HAP-1 (cell line): ENCODE measurements at regions not wholly inside any gene's neighbourhood (a gene's known extent, or its start where the extent isn't known, plus 50 kb on each side); places are given as distances from the start of the nearest gene placed in this dataset.

ENCODE experiments used
- DNase-seq, 2 experiments: peaks; one replicate each; pipeline ENCODE4 v3.0.0-alpha.2; 2016 to 2020; ENCODE audit warnings: low spot score in 2 of 2
- H3K27me3 ChIP-seq: fragments of 250-450 bp; sonication (Bioruptor Pico); 2 replicates; pipeline ENCODE4 v1.5.1; 2020; ENCODE audit warnings: low read depth, mild to moderate bottlenecking, moderate library complexity
- H3K36me3 ChIP-seq: fragments of 250-450 bp; sonication (Bioruptor Pico); replicated peaks from 2 replicates; pipeline ENCODE4 v1.5.1; 2020; ENCODE audit warnings: mild to moderate bottlenecking
- H3K4me1 ChIP-seq: fragments of 250-450 bp; sonication (Bioruptor Pico); 2 replicates; pipeline ENCODE4 v1.5.1; 2020; ENCODE audit warnings: mild to moderate bottlenecking
- H3K4me3 ChIP-seq: fragments of 250-450 bp; sonication (Bioruptor Pico); 2 replicates; pipeline ENCODE4 v1.5.1; 2020; ENCODE audit warnings: mild to moderate bottlenecking, moderate library complexity
- H3K9me3 ChIP-seq: fragments of 250-450 bp; sonication (Bioruptor Pico); 2 replicates; pipeline ENCODE4 v1.5.1; 2020; ENCODE audit warnings: mild to moderate bottlenecking, moderate library complexity
- in situ Hi-C: fragments of 300-500 bp; cut with MboI; formaldehyde crosslinking; loops from 3 replicates; pipeline ENCODE4 v1.14.3; 2020; ENCODE audit warnings: low sequenced_read_pairs, inconsistent platforms, mixed read lengths

DNA sequence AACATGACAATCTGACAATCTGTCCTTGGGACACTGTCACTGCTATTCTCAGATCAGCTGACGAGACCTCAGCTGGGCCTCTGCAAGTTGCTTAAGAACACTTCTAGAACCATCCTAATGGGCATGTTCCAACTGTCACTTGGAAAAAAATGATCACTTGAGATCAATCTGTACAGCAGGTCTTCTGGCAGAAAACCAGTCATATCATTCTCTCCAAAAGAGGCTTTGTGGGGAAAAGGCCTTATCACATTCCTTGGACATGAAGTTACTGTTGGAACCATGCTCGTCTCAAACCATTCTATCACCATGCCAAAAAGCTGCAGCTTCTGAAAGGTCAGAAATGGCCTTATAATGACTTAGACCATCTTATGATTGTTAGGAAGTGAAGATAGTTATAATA is 744.2 kb downstream of the USP25 start:
- H3K9me3 ChIP-seq: no peaks in the 10 kb centered on the region
- H3K4me1 ChIP-seq: no peaks in the 10 kb centered on the region
- H3K27me3 ChIP-seq: no peaks in the 10 kb centered on the region
- in situ Hi-C loops: no loop called here
- no peaks in the 10 kb centered on the region for H3K36me3 ChIP-seq
- H3K4me3 ChIP-seq: no peak overlapping the region
- no peak for DNase-seq

DNA sequence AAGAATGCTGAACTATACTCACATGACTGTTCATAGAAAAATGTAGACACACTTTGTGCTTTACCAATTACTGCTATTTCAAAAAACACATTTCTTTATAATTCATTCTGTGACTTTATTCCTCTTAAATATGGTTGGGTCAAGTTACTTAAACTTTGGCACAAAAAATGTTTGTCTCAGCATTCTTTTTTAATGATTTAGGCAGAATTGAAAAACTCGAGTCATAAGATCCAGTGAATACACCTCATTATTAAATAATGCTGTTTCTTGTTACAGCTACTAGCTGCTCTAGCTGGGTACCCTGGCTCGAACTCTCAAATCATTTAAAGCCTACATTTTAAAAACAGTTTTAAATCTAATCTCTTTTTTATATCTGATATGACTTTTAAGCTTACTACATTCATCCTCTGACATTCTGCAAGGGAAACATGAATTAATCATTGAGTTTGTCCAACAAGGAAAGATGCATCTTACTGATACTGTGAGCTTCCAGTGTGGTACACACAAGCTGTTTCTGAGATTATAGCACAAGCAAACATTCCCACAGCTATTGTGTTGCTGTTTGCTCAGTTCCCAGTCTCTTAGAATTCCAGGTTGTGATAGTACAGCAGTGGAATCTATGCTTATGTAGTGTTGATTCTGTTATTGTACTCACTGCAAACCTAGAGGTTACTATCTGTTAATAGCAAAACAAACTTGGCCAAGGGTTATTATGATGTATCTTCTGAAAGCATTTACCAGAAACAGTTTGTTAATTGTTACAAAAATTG is 746.5 kb downstream of the USP25 start:
- Histone ChIP-seq H3K4me3 (no peak overlapping the region), H3K4me1 (no peaks in the 10 kb centered on the region), H3K36me3 (no peaks in the 10 kb centered on the region), H3K27me3 (no peaks in the 10 kb centered on the region), H3K9me3 (no peaks in the 10 kb centered on the region; the same call in 1 of the 2 replicates)
- in situ Hi-C loops: no loop called here
- no peak for DNase-seq

DNA sequence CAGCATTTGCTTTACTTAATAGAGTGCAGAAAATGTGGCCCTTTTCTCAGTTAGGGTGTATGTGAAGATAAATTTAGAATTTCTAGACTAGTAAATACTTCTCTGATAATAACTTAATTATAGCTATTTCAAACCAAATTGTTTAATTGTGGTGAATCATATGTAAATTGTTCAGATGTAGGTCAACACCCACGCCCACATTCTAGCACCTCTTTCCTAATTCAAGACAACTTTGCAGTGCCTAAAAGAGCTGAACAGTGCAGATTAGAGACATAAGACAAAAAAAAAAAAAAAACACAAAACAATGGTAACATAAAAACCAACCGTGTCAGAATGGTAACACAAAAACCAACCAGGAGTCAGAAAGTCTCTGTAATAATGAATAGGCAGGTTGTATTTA is 758.3 kb downstream of the USP25 start:
- no peaks in the 10 kb centered on the region for H3K36me3 ChIP-seq
- DNase-seq: peak in 1 of 2 experiments; percentile 28
- peaks cover 10% of the 10 kb centered on the region for H3K4me1 ChIP-seq
- no peaks in the 10 kb centered on the region for H3K27me3 ChIP-seq
- no peak overlapping the region for H3K4me3 ChIP-seq
- H3K9me3 ChIP-seq: no peaks in the 10 kb centered on the region
- in situ Hi-C loops: no loop called here

DNA sequence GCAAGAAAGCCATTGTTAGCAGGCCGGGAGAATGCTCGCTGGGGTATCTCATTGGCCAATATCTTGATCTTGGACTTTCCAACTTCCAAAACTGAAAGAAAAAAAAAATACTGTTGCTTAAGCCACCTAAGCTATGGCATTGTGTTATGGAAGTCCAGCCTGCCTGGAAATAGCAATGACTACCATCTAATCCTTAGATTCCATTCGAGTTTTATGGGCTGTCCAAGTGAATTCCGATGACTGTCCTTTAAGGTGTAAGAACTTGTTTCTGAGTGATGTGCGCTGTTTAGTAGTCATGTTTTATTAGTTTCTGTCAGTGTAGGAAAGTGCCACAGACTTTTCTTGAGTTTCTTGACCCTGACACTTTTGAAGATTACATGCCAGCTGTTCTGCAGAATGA is 762.6 kb downstream of the USP25 start:
- no peaks in the 10 kb centered on the region for H3K27me3 ChIP-seq
- peaks cover 10% of the 10 kb centered on the region for H3K4me1 ChIP-seq
- in situ Hi-C loops: no loop called here
- H3K4me3 ChIP-seq: no peak overlapping the region
- no peak for DNase-seq
- H3K9me3 ChIP-seq: no peaks in the 10 kb centered on the region
- H3K36me3 ChIP-seq: no peaks in the 10 kb centered on the region

DNA sequence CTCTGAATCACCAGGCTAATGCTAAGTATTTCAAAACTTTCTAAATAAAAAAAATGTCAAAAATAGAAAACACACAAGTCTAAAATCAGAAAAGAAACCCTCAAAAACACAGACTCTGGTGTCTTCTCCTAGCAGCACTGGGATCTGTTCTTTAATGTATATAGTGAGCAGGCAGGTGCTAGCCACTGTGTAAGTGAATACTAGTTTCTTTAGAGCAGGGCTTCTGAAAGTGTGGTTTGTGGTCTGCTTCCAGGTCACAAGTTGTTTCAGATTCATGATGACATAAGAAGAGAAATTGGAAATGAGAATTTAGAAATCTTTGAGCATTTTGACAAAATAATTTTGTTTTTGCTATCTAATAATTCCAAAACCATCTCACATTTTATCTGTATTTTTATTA is 763.1 kb downstream of the USP25 start:
- Histone ChIP-seq H3K36me3 (no peaks in the 10 kb centered on the region), H3K27me3 (no peaks in the 10 kb centered on the region), H3K9me3 (no peaks in the 10 kb centered on the region; the same call in 1 of the 2 replicates), H3K4me1 (peaks cover 9% of the 10 kb centered on the region), H3K4me3 (no peak overlapping the region)
- no peak for DNase-seq
- in situ Hi-C loops: no loop called here

DNA sequence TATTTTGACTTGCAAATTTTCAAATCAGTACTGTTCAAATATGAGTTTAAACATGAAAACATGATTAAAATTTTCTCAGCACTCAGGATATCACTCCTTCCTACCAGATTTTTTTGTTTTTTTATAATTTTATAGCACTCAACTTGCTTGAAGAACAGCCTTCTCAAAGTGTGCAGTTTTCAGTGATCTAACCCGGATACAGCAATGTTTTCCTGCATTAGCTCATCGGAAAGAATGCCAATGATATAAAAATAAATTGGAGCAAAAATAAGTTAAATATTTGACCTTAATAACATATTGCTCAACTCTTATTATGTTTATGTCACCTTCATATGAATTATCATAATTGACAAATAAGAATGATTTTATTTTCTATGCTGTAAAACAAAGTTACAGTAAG is 766.8 kb downstream of the USP25 start:
- in situ Hi-C loops: no loop called here
- 0 out of 2 replicates have a peak, but pooled peaks cover 2% of the 10 kb centered on the region for H3K4me1 ChIP-seq

DNA sequence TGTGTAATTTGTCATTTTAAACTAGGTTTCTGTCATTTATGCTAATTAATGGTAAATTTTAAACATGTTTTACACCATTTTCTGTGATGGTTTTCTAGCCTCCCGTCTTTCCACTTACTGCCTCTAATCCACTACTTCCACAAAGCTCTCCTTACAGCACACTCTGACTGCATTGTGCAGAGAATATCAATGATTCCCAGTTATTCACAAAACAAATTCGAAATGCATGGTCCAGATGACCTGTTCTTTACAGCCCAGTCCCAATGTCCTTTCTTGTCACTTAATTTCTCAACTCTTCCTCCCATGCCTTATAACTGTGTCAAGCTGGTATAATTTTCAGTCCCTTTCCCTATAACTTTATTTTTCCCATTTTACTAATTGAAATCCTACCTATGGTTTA is 770.5 kb downstream of the USP25 start:
- Histone ChIP-seq H3K9me3 (no peaks in the 10 kb centered on the region; the same call in 1 of the 2 replicates), H3K36me3 (no peaks in the 10 kb centered on the region), H3K4me1 (no peaks in the 10 kb centered on the region), H3K27me3 (no peaks in the 10 kb centered on the region), H3K4me3 (no peak overlapping the region)
- DNase-seq: no peak
- in situ Hi-C loops: no loop called here

More for the DNA sequence above, 766.8 kb downstream of the USP25 start:
- Histone ChIP-seq H3K36me3 (no peaks in the 10 kb centered on the region), H3K9me3 (no peaks in the 10 kb centered on the region; the same call in 1 of the 2 replicates), H3K4me3 (no peak overlapping the region), H3K27me3 (no peaks in the 10 kb centered on the region)
- no peak for DNase-seq

DNA sequence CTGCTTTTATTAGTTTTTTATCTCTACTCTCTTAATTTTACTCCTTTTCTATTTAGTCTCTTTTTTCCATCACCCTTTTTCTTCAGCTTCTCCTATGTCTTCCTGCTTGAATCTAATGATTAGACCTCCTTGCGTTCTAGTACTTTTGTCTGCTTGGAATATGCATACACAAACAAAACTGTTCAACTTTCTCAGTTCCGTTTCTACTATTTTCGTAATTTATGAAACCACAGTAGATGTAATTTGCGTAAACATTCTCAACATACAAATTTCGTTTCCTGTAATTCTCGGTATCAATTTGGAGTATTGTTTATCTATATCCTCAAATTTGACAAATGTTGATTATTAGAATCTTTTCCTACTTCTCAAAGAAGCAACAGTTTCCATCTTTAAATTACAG is 772.5 kb downstream of the USP25 start:
- H3K9me3 ChIP-seq: no peaks in the 10 kb centered on the region; the same call in 1 of the 2 replicates
- H3K36me3 ChIP-seq: no peaks in the 10 kb centered on the region
- in situ Hi-C loops: no loop called here
- no peaks in the 10 kb centered on the region for H3K4me1 ChIP-seq
- H3K27me3 ChIP-seq: no peaks in the 10 kb centered on the region
- no peak for DNase-seq
- no peak overlapping the region for H3K4me3 ChIP-seq

DNA sequence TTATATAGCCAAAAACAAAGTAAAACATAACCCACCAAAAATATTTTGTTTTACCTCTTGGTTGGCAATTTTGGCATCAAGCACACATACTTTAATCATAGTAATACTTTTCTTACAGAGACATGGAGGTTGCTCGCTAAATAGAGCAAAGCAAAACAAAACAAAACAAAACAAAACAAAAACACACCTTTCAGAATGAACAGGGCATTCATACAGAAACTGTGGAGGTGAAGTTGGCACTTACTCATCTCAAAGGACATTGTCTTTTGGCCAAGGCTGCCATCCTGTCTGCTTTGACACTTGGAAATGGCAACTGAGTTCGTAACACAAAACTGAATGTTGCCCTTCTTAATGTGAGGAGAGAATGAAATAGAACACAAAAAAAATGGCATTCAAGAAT is 773.1 kb downstream of the USP25 start:
- H3K27me3 ChIP-seq: no peaks in the 10 kb centered on the region
- H3K4me1 ChIP-seq: no peaks in the 10 kb centered on the region

DNA sequence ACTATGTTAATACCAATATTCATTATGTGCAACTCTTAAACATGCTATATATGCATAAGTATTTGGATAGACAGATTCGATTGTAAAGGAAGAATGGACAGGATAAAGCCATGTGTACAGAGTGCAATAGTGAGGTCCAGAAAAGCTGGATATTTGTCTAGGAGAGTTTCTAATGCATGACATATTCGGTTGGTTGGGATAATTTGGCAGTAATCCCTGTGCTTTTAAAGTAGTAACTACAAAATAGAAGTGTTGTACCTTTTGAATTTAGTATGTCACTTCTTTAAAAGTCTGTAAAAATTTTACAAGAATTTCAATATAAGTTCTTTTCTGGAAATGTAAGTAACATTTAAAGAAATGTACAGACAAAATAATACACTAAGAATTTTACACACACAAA is 774.5 kb downstream of the USP25 start:
- Histone ChIP-seq H3K36me3 (no peaks in the 10 kb centered on the region), H3K27me3 (no peaks in the 10 kb centered on the region), H3K9me3 (no peaks in the 10 kb centered on the region), H3K4me1 (no peaks in the 10 kb centered on the region), H3K4me3 (no peak overlapping the region)
- no peak for DNase-seq
- in situ Hi-C loops: no loop called here

More for the DNA sequence above, 773.1 kb downstream of the USP25 start:
- no peak for DNase-seq
- Histone ChIP-seq H3K4me3 (no peak overlapping the region), H3K36me3 (no peaks in the 10 kb centered on the region), H3K9me3 (no peaks in the 10 kb centered on the region; the same call in 1 of the 2 replicates)
- in situ Hi-C loops: no loop called here

DNA sequence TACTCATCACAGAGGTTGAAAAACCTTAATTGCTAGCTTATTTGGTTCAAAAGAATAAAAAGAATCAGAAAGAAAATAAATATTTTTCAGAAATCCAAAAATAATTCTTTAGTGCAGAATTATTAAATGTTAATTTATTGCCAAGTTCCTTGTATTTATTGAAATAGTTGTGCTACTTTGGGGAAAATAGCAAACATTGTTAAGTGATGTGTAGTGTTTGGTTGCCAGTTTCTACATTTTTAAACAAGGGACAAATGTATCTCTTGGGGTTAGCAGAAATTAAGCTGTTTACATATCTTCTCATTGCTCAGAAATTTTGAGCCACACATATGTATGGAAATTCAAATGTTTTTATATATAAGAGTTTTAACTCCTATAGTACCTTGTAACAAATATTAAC is 775.0 kb downstream of the USP25 start:
- Histone ChIP-seq H3K4me1 (no peaks in the 10 kb centered on the region), H3K36me3 (no peaks in the 10 kb centered on the region), H3K27me3 (no peaks in the 10 kb centered on the region), H3K9me3 (no peaks in the 10 kb centered on the region), H3K4me3 (no peak overlapping the region)
- no peak for DNase-seq
- in situ Hi-C loops: no loop called here

DNA sequence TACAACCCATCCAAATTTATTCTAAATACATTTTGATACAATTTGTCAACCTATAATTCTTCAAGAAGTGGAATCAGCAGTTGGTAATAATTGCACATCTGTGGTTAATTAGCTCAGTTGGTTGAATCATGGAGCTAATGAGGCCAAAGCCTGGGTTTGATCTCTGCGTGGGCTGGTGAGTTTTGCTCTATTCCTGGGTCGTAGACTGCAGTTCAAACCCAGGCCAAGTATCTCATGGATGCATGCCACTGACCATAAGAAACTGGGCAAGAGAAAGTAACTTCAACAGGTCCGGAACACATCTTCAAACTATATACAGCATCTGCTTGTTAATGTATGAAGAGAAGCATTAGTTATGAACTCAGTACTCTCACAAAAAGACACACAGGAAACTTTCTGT is 779.7 kb downstream of the USP25 start:
- H3K4me3 ChIP-seq: no peak overlapping the region
- in situ Hi-C loops: no loop called here
- H3K4me1 ChIP-seq: no peaks in the 10 kb centered on the region
- H3K9me3 ChIP-seq: no peaks in the 10 kb centered on the region
- DNase-seq: no peak
- H3K36me3 ChIP-seq: no peaks in the 10 kb centered on the region
- H3K27me3 ChIP-seq: no peaks in the 10 kb centered on the region

DNA sequence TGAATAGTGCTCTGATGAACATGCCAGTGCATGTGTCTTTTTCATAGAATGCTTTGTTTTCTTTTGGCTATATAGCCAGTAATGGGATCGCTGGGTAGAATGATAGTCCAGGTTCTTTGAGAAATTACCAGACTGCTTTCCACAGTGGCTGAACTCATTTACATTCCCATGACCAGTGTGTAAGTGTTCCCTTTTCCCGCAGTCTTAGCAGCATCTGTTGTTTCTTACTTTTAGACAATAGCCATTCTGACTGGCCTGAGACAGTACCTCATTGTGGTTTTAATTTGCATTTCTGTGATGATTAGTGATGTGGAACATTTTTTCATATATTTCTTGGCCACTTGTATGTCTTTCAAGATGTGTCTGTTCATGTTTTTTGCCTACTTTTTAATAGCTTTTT is 784.5 kb downstream of the USP25 start:
- H3K27me3 ChIP-seq: no peaks in the 10 kb centered on the region
- H3K36me3 ChIP-seq: no peaks in the 10 kb centered on the region
- no peaks in the 10 kb centered on the region for H3K4me1 ChIP-seq
- no peaks in the 10 kb centered on the region for H3K9me3 ChIP-seq
- no peak for DNase-seq
- in situ Hi-C loops: no loop called here
- no peak overlapping the region for H3K4me3 ChIP-seq

DNA sequence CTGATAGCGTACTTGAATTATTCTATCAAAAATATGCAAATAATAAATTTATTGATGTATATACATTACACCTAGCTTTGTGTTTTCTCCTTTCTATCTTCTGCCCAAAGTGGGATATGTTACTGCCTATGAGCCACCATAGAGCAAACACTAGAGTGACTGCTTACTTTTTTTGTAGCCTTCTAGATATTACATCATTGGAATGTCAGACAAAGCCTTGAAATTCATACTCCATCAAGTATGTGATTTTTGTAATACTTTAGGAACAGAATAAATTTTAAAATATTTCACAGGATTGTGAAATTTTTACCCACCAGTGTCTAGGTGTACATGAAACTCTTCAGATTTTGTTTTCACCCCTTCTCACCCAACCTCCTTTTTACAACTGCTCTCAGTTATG is 787.6 kb downstream of the USP25 start:
- H3K4me3 ChIP-seq: no peak overlapping the region
- no peaks in the 10 kb centered on the region for H3K9me3 ChIP-seq
- H3K27me3 ChIP-seq: no peaks in the 10 kb centered on the region
- no peak for DNase-seq
- H3K4me1 ChIP-seq: no peaks in the 10 kb centered on the region
- in situ Hi-C loops: no loop called here
- H3K36me3 ChIP-seq: no peaks in the 10 kb centered on the region

DNA sequence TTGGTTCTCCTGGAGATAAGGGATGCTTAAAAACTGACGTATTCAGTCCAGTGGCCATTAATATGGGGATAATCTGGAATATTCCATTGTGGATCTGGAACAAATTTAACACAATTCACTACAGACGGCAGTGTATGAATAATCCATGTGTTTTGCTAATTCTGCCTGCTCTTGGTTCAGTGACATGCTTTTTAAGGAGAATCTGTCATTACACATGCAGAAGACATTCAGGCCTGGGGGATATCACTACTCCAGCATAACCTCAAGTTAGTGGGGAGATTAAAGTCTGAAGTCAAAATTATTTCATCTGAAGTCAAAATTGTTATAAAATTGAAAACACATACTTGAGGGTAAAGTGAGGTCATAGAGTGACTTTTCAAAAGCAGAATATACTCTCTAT is 789.3 kb downstream of the USP25 start:
- Histone ChIP-seq H3K4me3 (no peak overlapping the region), H3K36me3 (no peaks in the 10 kb centered on the region), H3K27me3 (no peaks in the 10 kb centered on the region), H3K9me3 (no peaks in the 10 kb centered on the region), H3K4me1 (peaks cover 1% of the 10 kb centered on the region; the same call in 1 of the 2 replicates)
- no peak for DNase-seq
- in situ Hi-C loops: no loop called here
